PFSK-1 (cell line): ENCODE measurements at regions not wholly inside any gene's neighbourhood (a gene's known extent, or its start where the extent isn't known, plus 50 kb on each side); places are given as distances from the start of the nearest gene placed in this dataset.

Experiments
- FOXP2 ChIP-seq: optimal IDR thresholded peaks from 2 replicates; pipeline ENCODE3; 2011; ENCODE audit warnings: borderline replicate concordance, control low read depth, inconsistent platforms; ENCODE audit not compliant: insufficient read depth; ENCODE audit errors: extremely low read length, extremely low read depth
- POLR2AphosphoS5 ChIP-seq: IDR thresholded peaks from 2 replicates; pipeline ENCODE4 v1.6.1; 2012; ENCODE audit warnings: low read depth, mild to moderate bottlenecking, control low read depth, low read length, moderate library complexity
- REST ChIP-seq, 2 experiments: IDR thresholded peaks; 2 replicates each; pipeline versions ENCODE4 v1.6.1 to v1.8.0; 2011 to 2012; ENCODE audit warnings: low read depth in 2 of 2, low read length in 2 of 2, control low read depth in 1 of 2, inconsistent platforms in 1 of 2, mild to moderate bottlenecking in 1 of 2, moderate library complexity in 1 of 2; ENCODE audit not compliant: insufficient read depth in 1 of 2
- SIN3A ChIP-seq: IDR thresholded peaks from 2 replicates; pipeline ENCODE4 v1.6.1; 2012; ENCODE audit warnings: mild to moderate bottlenecking, low read length, moderate library complexity, borderline replicate concordance; ENCODE audit not compliant: insufficient read depth
- TAF1 ChIP-seq: IDR thresholded peaks from 2 replicates; pipeline ENCODE4 v1.6.1; 2012; ENCODE audit warnings: low read length, control low read depth, borderline replicate concordance; ENCODE audit not compliant: insufficient read depth

- TF ChIP-seq FOXP2 (no peak), POLR2AphosphoS5 (no peak), SIN3A (no peak), TAF1 (no peak), REST (IDR thresholded peaks at IDR 0.05; ENCODE audit: insufficient read depth in 1 of 2, low read depth in 2 of 2, low read length in 2 of 2) (no peak)
Observed at GRCh38 chr4:65973186-65973585, 302.9 kb upstream of the EPHA5 start.

GRCh38 chr4:65971686-65972085, 301.4 kb upstream of the EPHA5 start:
- TF ChIP-seq POLR2AphosphoS5 (no peak), FOXP2 (no peak), TAF1 (no peak), REST (IDR thresholded peaks at IDR 0.05; ENCODE audit: insufficient read depth in 1 of 2, low read depth in 2 of 2, low read length in 2 of 2) (no peak), SIN3A (no peak)

- TF ChIP-seq TAF1 (no peak), REST (IDR thresholded peaks at IDR 0.05; ENCODE audit: insufficient read depth in 1 of 2, low read depth in 2 of 2, low read length in 2 of 2) (no peak), FOXP2 (no peak), SIN3A (no peak), POLR2AphosphoS5 (no peak)
Observed at GRCh38 chr4:65968831-65969558, 298.7 kb upstream of the EPHA5 start.

- TF ChIP-seq TAF1 (no peak), SIN3A (no peak), FOXP2 (no peak), REST (IDR thresholded peaks at IDR 0.05; ENCODE audit: insufficient read depth in 1 of 2, low read depth in 2 of 2, low read length in 2 of 2) (no peak), POLR2AphosphoS5 (no peak)
Observed at GRCh38 chr4:65960751-65961150, 290.5 kb upstream of the EPHA5 start.
